ENCODE measurements at regions not wholly inside any gene's neighbourhood (a gene's known extent, or its start where the extent isn't known, plus 50 kb on each side); places are given as distances from the start of the nearest gene placed in this dataset.

GRCh38 chr10:88110822-88111221 lies 247.4 kb downstream of the PTEN start:
- DNase-seq = no peak

GRCh38 chr10:88111294-88111693 lies 247.9 kb downstream of the PTEN start:
- DNase-seq = no peak

DNA sequence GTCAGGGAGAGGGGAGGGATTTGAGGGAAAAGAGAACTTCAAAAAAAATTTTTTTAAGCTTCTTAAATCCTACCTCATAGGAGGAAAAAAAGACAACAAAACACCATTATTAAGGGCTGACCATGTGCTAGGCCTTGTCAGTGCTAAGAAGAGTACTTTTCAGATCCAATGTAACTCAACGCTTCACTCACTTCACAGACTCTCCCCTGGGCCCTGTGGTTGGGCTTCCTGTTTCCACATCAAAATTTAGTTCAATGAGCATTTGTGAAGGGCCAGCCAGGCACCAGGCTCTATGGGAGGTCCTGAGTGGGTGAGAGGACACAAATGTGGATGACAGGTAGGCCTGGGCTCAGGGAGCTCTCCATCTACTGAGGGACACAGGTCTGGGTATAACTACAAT lies 249.8 kb downstream of the PTEN start:
- no peak for DNase-seq

DNA sequence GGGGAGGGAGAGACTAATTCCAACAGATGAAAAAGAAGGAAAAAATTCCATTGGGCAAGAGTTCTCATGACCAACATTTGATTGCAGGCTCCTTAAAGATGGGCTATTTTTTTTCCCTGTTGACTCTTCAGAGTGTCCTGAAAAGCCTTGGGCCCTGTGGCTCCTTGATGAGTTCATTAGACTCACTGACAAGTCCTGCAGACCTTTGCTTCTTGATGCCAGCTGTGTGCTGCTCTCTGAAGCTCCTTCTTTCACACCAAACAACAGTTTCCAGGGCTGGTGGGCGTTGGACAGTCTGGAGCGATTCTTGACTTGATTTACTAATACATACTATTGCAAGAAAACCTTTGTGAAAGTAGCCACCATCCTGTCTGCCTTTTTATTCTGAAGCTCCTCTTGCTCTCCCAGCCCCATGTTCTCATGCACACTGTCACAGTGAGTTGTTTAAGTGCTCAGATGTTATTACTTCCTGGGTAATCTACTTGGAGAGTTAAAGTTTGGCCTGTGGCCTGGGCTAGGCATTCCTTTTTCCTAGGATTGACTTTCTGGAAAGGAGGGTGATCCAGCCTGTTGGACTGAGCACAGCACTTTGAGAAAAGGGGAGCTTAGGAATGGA lies 250.3 kb downstream of the PTEN start:
- no peak for DNase-seq

- DNase-seq = no peak
These were observed 250.9 kb downstream of the PTEN start for GRCh38 chr10:88114368-88114767.

GRCh38 chr10:88115407-88115806 lies 252.0 kb downstream of the PTEN start:
- DNase-seq = no peak

DNA sequence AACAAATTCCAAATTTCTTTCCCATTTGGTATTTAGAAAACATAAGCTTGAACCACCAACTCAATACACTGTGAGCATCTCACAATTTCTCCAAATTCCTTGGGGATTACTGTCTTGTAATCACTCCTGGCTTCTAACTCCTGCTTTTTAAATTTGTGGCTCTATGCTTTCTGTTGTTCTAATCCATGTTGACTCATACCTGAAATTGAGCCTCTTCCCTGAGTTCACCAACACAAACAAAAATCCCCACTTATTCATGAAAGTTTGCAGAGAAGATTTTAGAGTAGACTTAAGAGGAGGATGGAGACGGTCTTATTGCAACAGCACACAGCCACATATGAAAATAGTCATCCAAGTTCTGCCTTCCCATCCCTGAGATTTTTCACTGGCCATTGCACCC lies 252.5 kb downstream of the PTEN start:
- DNase-seq = no peak

DNA sequence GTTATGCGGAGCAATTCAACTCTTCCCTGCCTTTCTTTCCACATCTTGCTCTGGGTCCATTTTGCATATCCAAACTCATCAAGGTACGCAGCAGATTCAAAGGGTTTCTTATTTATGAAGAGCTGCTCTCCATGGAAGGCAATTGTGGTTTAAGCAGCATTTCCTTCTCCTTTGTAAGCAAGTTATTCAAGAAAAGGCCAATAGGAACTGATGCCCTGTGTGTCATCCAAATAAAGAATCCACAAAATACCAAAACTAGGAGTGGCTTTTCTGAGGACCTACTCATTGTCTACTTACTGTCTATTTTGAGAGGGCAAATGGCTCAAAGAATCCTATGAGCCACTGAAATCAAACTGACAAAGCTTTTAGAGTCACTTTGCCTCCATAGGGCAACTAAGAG lies 253.1 kb downstream of the PTEN start:
- DNase-seq = no peak

DNA sequence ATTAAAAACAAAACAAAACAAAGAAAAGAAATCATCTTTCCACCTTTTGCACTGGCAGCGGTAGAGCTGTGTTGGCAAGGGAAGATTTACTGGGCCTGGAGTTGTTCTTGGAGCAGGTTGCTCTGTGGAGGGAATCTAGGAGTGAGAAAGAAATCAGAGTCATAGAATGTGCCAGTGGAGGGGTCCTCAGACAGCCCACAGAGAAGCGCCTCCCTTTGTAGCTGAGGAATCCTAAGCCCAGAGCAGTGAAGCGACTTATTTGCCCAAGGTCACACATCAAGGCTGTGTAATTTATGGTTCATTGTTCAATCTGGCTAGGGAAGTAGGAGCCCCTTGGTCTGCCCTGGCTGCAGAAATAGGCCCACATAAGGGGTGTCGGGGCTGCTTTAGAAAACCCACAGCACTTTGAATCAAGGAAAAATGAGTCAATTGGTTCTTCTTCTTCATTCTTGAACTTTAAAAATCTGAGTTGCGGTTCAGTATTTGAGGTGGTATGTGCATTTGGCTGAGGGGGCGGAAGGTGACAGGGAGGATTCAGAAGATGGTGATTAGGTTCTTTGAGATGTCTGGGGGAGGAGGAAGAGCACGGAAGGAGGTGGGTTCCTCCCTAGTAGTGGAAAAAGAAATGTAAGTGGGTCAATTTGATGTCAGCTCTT lies 253.7 kb downstream of the PTEN start:
- DNase-seq = peak; percentile 33

GRCh38 chr10:88117869-88118632 lies 254.6 kb downstream of the PTEN start:
- DNase-seq = no peak

DNA sequence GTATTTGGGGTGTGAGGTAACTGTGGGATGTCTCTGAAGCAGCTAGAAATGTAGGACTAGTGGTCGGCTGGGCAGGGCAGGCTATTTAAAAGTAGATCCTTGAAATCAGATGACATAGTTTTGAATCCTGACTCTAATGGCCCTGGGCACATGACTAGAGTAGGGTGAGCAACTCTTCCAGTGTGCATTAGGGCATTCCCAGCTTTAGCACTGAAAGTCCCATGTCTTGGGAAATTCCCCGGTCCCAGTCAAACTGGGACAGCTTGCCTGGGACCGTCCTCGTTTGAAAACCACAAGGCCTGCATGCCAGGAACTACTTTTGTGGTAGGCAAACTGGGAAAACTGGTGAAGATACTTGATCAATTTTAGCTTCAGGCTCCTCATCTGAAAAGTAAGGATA lies 255.3 kb downstream of the PTEN start:
- no peak for DNase-seq

- no peak for DNase-seq
These were observed 255.7 kb downstream of the PTEN start for GRCh38 chr10:88119160-88119559.

DNA sequence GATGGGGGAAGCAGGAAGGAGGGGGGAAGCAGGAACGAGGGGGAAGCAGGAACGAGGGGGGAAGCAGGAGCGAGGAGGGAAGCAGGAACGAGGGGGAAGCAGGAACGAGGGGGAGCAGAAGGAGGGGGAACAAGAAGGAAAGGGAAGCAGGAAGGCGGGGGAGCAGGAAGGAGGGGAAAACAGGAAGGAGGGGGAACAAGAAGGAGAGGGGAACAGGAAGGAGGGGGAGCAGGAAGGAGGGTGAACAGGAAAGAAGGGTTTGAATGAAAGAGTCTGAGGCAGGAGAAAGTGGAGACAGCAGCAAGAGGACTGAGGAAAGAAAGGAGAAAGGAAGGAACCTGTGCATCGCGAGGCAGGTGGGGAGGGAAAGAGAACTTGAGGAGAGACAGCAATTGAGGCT lies 256.6 kb downstream of the PTEN start:
- DNase-seq = no peak

DNA sequence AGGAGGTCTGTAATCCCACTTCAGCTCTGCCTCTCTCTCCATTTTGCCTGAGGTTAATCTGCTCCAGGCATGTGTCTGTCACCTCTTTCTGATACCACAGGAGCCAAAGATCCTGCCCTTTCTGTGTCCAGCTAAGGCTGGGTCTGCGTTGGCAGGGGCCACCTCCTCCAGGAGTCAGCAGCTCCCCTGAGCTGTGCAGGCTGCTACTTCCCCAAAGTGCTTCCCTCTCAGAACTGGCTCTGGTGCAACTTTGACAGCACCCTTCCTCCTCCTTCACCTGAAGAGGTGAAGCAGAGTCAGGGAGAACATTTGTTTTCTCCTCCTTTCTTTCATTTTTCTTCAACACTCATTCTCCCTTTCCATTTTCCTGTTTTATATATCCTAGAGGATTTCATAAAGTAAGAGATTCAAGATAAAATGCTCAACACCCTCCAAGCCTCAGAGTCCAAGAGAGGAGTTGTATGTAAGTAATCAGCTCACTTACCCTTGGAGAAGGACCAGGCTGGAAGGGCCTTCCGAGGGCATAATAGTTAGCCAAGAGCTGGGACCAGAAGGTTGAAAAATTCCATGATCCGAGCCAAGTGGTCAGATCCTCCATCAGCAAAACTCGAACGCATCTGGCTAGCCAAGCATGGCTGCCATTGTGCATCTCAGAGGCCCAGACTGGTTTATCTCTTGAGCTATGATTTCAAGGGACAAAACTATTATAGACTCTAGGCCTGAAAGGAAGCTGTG lies 257.3 kb downstream of the PTEN start:
- DNase-seq = no peak

GRCh38 chr10:88121361-88121760 lies 257.9 kb downstream of the PTEN start:
- no peak for DNase-seq

DNA sequence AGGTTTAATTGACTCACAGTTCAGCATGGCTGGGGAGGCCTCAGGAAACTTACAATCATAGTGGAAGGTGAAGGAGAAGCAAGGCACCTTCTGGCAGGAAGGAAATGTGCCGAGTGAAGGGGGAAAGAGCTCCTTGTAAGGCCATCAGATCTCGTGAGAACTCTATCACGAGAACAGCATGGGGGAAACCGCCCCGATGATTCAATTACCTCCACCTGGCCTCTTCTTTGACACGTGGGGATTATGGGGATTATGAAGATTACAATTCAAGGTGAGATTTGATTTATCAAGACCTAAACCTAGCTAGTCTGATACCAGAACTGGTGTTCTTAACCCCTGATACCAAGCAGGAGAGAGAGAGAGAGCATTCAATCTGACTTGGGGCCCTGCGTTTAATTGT lies 258.7 kb downstream of the PTEN start:
- DNase-seq = no peak

GRCh38 chr10:88122576-88122975 lies 259.2 kb downstream of the PTEN start:
- DNase-seq = no peak

- DNase-seq = no peak
These were observed 262.3 kb downstream of the PTEN start for GRCh38 chr10:88125766-88126165.

DNA sequence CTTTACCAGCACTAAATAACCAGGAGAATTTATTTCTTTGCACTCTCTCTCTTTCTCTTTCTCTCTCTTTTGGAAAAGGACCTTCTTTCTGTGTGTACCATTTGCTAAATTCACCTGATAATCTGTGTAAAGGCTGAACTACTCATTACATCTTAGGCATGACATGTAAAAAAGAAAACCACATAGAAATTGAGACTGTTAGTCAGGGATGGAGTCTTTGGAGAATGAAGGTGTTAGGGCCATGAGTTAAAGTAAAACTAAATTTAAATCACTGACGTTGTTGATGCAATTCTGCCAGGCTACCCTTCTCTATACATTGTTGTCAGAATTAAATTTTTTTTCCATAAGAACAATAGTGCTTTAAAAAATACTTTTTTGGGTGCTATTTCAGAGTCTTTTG lies 263.3 kb downstream of the PTEN start:
- DNase-seq = no peak

DNA sequence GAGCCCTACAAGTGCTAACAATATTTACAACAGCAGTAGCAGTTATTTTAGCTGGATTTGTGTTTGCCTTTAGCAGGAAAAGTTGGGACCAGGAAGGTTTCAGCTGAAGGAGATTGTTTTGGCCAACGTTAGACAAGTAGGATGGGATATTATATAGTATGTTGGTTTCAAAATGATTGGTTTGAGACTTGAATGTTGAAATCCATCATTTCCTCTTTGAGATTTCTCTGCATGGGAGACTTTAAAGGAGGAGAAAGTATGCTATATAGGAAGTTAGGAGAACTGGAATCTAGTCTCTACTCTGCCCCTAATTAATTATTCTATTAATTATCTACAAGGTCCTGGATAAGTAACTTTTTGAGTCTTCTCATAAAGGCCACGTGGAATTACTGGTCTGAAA lies 263.8 kb downstream of the PTEN start:
- DNase-seq = no peak

GRCh38 chr10:88127766-88128165 lies 264.3 kb downstream of the PTEN start:
- DNase-seq = no peak

GRCh38 chr10:88129013-88129412 lies 265.6 kb downstream of the PTEN start:
- DNase-seq = no peak

GRCh38 chr10:88130912-88131311 lies 267.5 kb downstream of the PTEN start:
- no peak for DNase-seq

Data from stimulated activated CD4-positive, alpha-beta T cell treated with anti-CD3 and anti-CD28 coated beads, Interleukin-12 subunit alpha, Interleukin-12 subunit beta, amount 100 ng/mL, for 4 hours (primary cell).